ENCODE measurements at regions not wholly inside any gene's neighbourhood (a gene's known extent, or its start where the extent isn't known, plus 50 kb on each side); places are given as distances from the start of the nearest gene placed in this dataset.

- WGBS, 3 donors, result 74 to 83% (median 81%) methylated on average over 7 of the region's 7 CpGs
- Histone ChIP-seq H3K27ac (no peak overlapping the region), H3K4me3 (no peak overlapping the region), H3K4me1 (no peaks in the 10 kb centered on the region), H3K36me3 (ENCODE audit: insufficient read depth in 1 of 2, low read depth in 1 of 2) (no peaks in the 10 kb centered on the region), H3K27me3 (ENCODE audit: insufficient read depth in 3 of 3, low read length in 2 of 3) (peaks cover 0 to 6% (median 0%) of the 10 kb centered on the region in 3 donors), H3K9me3 (no peaks in the 10 kb centered on the region)
- TF ChIP-seq, protein P1, sequence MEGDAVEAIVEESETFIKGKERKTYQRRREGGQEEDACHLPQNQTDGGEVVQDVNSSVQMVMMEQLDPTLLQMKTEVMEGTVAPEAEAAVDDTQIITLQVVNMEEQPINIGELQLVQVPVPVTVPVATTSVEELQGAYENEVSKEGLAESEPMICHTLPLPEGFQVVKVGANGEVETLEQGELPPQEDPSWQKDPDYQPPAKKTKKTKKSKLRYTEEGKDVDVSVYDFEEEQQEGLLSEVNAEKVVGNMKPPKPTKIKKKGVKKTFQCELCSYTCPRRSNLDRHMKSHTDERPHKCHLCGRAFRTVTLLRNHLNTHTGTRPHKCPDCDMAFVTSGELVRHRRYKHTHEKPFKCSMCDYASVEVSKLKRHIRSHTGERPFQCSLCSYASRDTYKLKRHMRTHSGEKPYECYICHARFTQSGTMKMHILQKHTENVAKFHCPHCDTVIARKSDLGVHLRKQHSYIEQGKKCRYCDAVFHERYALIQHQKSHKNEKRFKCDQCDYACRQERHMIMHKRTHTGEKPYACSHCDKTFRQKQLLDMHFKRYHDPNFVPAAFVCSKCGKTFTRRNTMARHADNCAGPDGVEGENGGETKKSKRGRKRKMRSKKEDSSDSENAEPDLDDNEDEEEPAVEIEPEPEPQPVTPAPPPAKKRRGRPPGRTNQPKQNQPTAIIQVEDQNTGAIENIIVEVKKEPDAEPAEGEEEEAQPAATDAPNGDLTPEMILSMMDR (IDR thresholded peaks at IDR 0.05), result no peak
- DNase-seq (no peak), ATAC-seq (no peak)
- intact Hi-C loops (cut with DNase I), result no loop called here
Observed at GRCh38 chr10:118506671-118507590, 88.5 kb downstream of the PRLHR start.

- Histone ChIP-seq H3K4me1 (no peaks in the 10 kb centered on the region), H3K9me3 (no peaks in the 10 kb centered on the region), H3K36me3 (ENCODE audit: insufficient read depth in 1 of 2, low read depth in 1 of 2) (no peaks in the 10 kb centered on the region), H3K27me3 (ENCODE audit: insufficient read depth in 3 of 3, low read length in 2 of 3) (peaks cover 0 to 6% (median 1%) of the 10 kb centered on the region in 3 donors), H3K27ac (no peak overlapping the region), H3K4me3 (no peak overlapping the region)
- 75 to 82% (median 80%) methylated on average over 3 of the region's 3 CpGs for WGBS, 3 donors
- TF ChIP-seq, protein P1 (IDR thresholded peaks at IDR 0.05), result no peak
- no peak for ATAC-seq
- DNase-seq, result no peak
- intact Hi-C loops (cut with DNase I), result no loop called here
Observed at GRCh38 chr10:118505363-118505762, 90.1 kb downstream of the PRLHR start.

- no peaks in the 10 kb centered on the region for H3K36me3 ChIP-seq (ENCODE audit: insufficient read depth in 1 of 2, low read depth in 1 of 2)
- no peak overlapping the region for H3K27ac ChIP-seq
- H3K27me3 ChIP-seq (ENCODE audit: insufficient read depth in 3 of 3, low read length in 2 of 3), result peaks cover 0 to 6% (median 1%) of the 10 kb centered on the region in 3 donors
- ATAC-seq (no peak), DNase-seq (no peak)
- no peaks in the 10 kb centered on the region for H3K4me1 ChIP-seq
- H3K9me3 ChIP-seq, result no peaks in the 10 kb centered on the region
- 54 to 55% (median 54%) methylated on average over 7 of the region's 7 CpGs for WGBS, 3 donors
- intact Hi-C loops (cut with DNase I), result no loop called here
- no peak overlapping the region for H3K4me3 ChIP-seq
- TF ChIP-seq, protein P1 (IDR thresholded peaks at IDR 0.05), result no peak
Observed at GRCh38 chr10:118504467-118505205, 90.8 kb downstream of the PRLHR start.

GRCh38 chr10:118504044-118504443 lies 91.4 kb downstream of the PRLHR start:
- Histone ChIP-seq H3K27me3 (ENCODE audit: insufficient read depth in 3 of 3, low read length in 2 of 3) (peaks cover 0 to 6% (median 1%) of the 10 kb centered on the region in 3 donors), H3K27ac (no peak overlapping the region), H3K4me3 (no peak overlapping the region), H3K36me3 (ENCODE audit: insufficient read depth in 1 of 2, low read depth in 1 of 2) (no peaks in the 10 kb centered on the region), H3K4me1 (no peaks in the 10 kb centered on the region), H3K9me3 (no peaks in the 10 kb centered on the region)
- TF ChIP-seq, protein P1 (IDR thresholded peaks at IDR 0.05), result no peak
- WGBS, 3 donors, result 68 to 81% (median 73%) methylated on average over 1 of the region's 1 CpG
- intact Hi-C loops (cut with DNase I), result no loop called here
- no peak for DNase-seq
- no peak for ATAC-seq

Measured in psoas muscle (tissue), 7 donors.